IMR-90 (cell line): ENCODE measurements at regions not wholly inside any gene's neighbourhood (a gene's known extent, or its start where the extent isn't known, plus 50 kb on each side); places are given as distances from the start of the nearest gene placed in this dataset.

Experiments
- ATAC-seq: fragments of 200-7000 bp; cut with Tn5 transposase; 2 replicates; pipeline ENCODE4 v1.9.1; 2020; ENCODE audit warnings: low read depth, mild to moderate bottlenecking, moderate library complexity
- BruUV-seq: library from RNA; stranded (reverse); fragments of 400-500 nt; replicated peaks from 2 replicates; lab custom pipeline; 2021; lab: Mats Ljungman, UMichigan
- CTCF ChIA-PET: fragments of 300-600 bp; formaldehyde crosslinking; extraction: SDS; loops from one replicate; lab custom pipeline; 2021; ENCODE audit warnings: antibody characterized with exemption; lab: Yijun Ruan, JAX
- POLR2A ChIA-PET: fragments of 300-600 bp; sonication (Branson Sonifier 250); formaldehyde crosslinking; loops from one replicate; lab custom pipeline; 2022; ENCODE audit warnings: antibody characterized with exemption; ENCODE audit not compliant: unreplicated experiment; lab: Charles Lee
- DNase-seq: peaks from one replicate; pipeline ENCODE4 v3.0.0; 2013
- H2AFZ ChIP-seq: replicated peaks from 2 replicates; pipeline ENCODE3; 2013; ENCODE audit warnings: low read length, mild to moderate bottlenecking; ENCODE audit not compliant: poor library complexity
- H2AK5ac ChIP-seq: 2 replicates; pipeline ENCODE4 v1.6.1; 2013; ENCODE audit warnings: low read depth, low read length, inconsistent platforms
- H2AK9ac ChIP-seq: replicated peaks from 2 replicates; pipeline ENCODE3; 2013; ENCODE audit warnings: mild to moderate bottlenecking, low read depth, low read length, moderate library complexity; ENCODE audit not compliant: poor library complexity
- H2BK120ac ChIP-seq: 2 replicates; pipeline ENCODE4 v1.6.1; 2013; ENCODE audit warnings: low read depth, low read length, inconsistent platforms
- H2BK15ac ChIP-seq: 3 replicates; pipeline ENCODE4 v1.6.1; 2013; ENCODE audit warnings: low read depth, low read length, inconsistent platforms
- H2BK20ac ChIP-seq: 2 replicates; pipeline ENCODE4 v1.6.1; 2013; ENCODE audit warnings: low read depth, mild to moderate bottlenecking, inconsistent platforms, low read length, moderate library complexity
- H2BK5ac ChIP-seq: 2 replicates; pipeline ENCODE4 v1.6.1; 2013; ENCODE audit warnings: mild to moderate bottlenecking, low read depth, low read length, inconsistent platforms; ENCODE audit not compliant: poor library complexity, severe bottlenecking
- H3K14ac ChIP-seq: replicated peaks from 2 replicates; pipeline ENCODE4 v1.6.1; 2013; ENCODE audit warnings: low read depth, low read length, inconsistent platforms
- H3K18ac ChIP-seq: 2 replicates; pipeline ENCODE4 v1.6.1; 2013; ENCODE audit warnings: low read depth, low read length, control low read depth
- H3K23ac ChIP-seq: 2 replicates; pipeline ENCODE4 v1.6.1; 2013; ENCODE audit warnings: low read depth, low read length, inconsistent platforms
- H3K27ac ChIP-seq: 2 replicates; pipeline ENCODE4 v1.5.1; 2013; ENCODE audit warnings: mild to moderate bottlenecking, control low read depth, low read length; ENCODE audit not compliant: insufficient read depth
- H3K27me3 ChIP-seq: 2 replicates; pipeline ENCODE4 v1.6.1; 2013; ENCODE audit warnings: low read length; ENCODE audit not compliant: control insufficient read depth, insufficient read depth
- H3K36me3 ChIP-seq: 2 replicates; pipeline ENCODE4 v1.6.1; 2013; ENCODE audit warnings: low read length, mixed read lengths; ENCODE audit not compliant: control insufficient read depth, insufficient read depth
- H3K4ac ChIP-seq: 2 replicates; pipeline ENCODE4 v1.6.1; 2013; ENCODE audit warnings: low read depth, low read length, inconsistent platforms
- H3K4me1 ChIP-seq: 2 replicates; pipeline ENCODE4 v1.6.1; 2013; ENCODE audit warnings: low read length, mixed read lengths; ENCODE audit not compliant: control insufficient read depth, insufficient read depth
- H3K4me2 ChIP-seq: 2 replicates; pipeline ENCODE4 v1.6.1; 2013; ENCODE audit warnings: low read depth, mild to moderate bottlenecking, control low read depth, low read length, moderate library complexity
- H3K4me3 ChIP-seq: 2 replicates; pipeline ENCODE4 v1.5.1; 2013; ENCODE audit warnings: low read depth, mild to moderate bottlenecking, control low read depth, low read length, moderate library complexity; ENCODE audit not compliant: insufficient read depth
- H3K56ac ChIP-seq: 2 replicates; pipeline ENCODE4 v1.6.1; 2013; ENCODE audit warnings: low read length, inconsistent platforms; ENCODE audit not compliant: insufficient read depth; ENCODE audit errors: extremely low read depth
- H3K79me1 ChIP-seq, 2 experiments: 2 replicates each; pipeline ENCODE4 v1.6.1; 2013; ENCODE audit warnings: low read length in 2 of 2, inconsistent platforms in 1 of 2, low read depth in 1 of 2
- H3K9ac ChIP-seq: 2 replicates; pipeline ENCODE4 v1.6.1; 2013; ENCODE audit warnings: low read depth, low read length, control low read depth
- H3K9me1 ChIP-seq: 2 replicates; pipeline ENCODE4 v1.6.1; 2013; ENCODE audit warnings: low read length, inconsistent platforms; ENCODE audit not compliant: insufficient read depth
- H3K9me3 ChIP-seq: 2 replicates; pipeline ENCODE4 v1.6.1; 2013; ENCODE audit warnings: low read length; ENCODE audit not compliant: control insufficient read depth, insufficient read depth
- H4K20me1 ChIP-seq: 2 replicates; pipeline ENCODE4 v1.6.1; 2013; ENCODE audit warnings: low read length, inconsistent platforms; ENCODE audit not compliant: insufficient read depth
- H4K5ac ChIP-seq: 2 replicates; pipeline ENCODE4 v1.6.1; 2013; ENCODE audit warnings: mild to moderate bottlenecking, low read depth, low read length, control low read depth
- H4K8ac ChIP-seq, 2 experiments: 2 replicates each; pipeline ENCODE4 v1.6.1; 2013; ENCODE audit warnings: low read depth in 2 of 2, low read length in 2 of 2, control low read depth in 1 of 2, inconsistent platforms in 1 of 2
- H4K91ac ChIP-seq: 2 replicates; pipeline ENCODE4 v1.6.1; 2013; ENCODE audit warnings: low read depth, low read length, inconsistent platforms; ENCODE audit not compliant: insufficient read depth
- BHLHE40 ChIP-seq: fragments of 150-350 bp; IDR thresholded peaks from 2 replicates; pipeline ENCODE4 v1.6.1; 2016; ENCODE audit warnings: mild to moderate bottlenecking, low read depth, low read length
- CEBPB ChIP-seq: IDR thresholded peaks from 2 replicates; pipeline ENCODE4 v1.6.1; 2012; ENCODE audit warnings: low read depth, low read length, improper control_type of control experiment
- CHD1 ChIP-seq: IDR thresholded peaks from 2 replicates; pipeline ENCODE4 v1.6.1; 2012; ENCODE audit warnings: low read depth, low read length, improper control_type of control experiment
- CTCF ChIP-seq: conservative IDR thresholded peaks from 2 replicates; pipeline ENCODE4 v1.5.1; 2012; ENCODE audit warnings: mild to moderate bottlenecking, low read depth, low read length, improper control_type of control experiment
- ELK1 ChIP-seq: fragments of 150-350 bp; IDR thresholded peaks from 2 replicates; pipeline ENCODE4 v1.6.1; 2016; ENCODE audit warnings: low read depth, mild to moderate bottlenecking, low read length, moderate library complexity, borderline replicate concordance
- FOS ChIP-seq: fragments of 150-350 bp; IDR thresholded peaks from 2 replicates; pipeline ENCODE4 v1.6.1; 2016; ENCODE audit warnings: low read depth, low read length
- MAFK ChIP-seq: IDR thresholded peaks from 2 replicates; pipeline ENCODE4 v1.6.1; 2012; ENCODE audit warnings: low read depth, low read length, improper control_type of control experiment
- MAZ ChIP-seq: IDR thresholded peaks from 2 replicates; pipeline ENCODE4 v1.6.1; 2012; ENCODE audit warnings: low read depth, mild to moderate bottlenecking, low read length, improper control_type of control experiment, moderate library complexity, borderline replicate concordance
- MXI1 ChIP-seq: IDR thresholded peaks from 2 replicates; pipeline ENCODE4 v1.6.1; 2012; ENCODE audit warnings: low read depth, mild to moderate bottlenecking, low read length, moderate library complexity, borderline replicate concordance
- NFE2L2 ChIP-seq: fragments of 150-350 bp; IDR thresholded peaks from 2 replicates; pipeline ENCODE4 v1.6.1; 2016; ENCODE audit warnings: low read depth, mild to moderate bottlenecking, low read length
- POLR2A ChIP-seq: IDR thresholded peaks from 2 replicates; pipeline ENCODE4 v1.6.1; 2012; ENCODE audit warnings: mild to moderate bottlenecking, low read depth, low read length
- RAD21 ChIP-seq: IDR thresholded peaks from 2 replicates; pipeline ENCODE4 v1.6.1; 2012; ENCODE audit warnings: low read length, improper control_type of control experiment
- RCOR1 ChIP-seq: IDR thresholded peaks from 2 replicates; pipeline ENCODE4 v1.6.1; 2012; ENCODE audit warnings: mild to moderate bottlenecking, low read length, improper control_type of control experiment; ENCODE audit not compliant: insufficient replicate concordance
- RFX5 ChIP-seq: IDR thresholded peaks from 2 replicates; pipeline ENCODE4 v1.8.0; 2012; ENCODE audit warnings: low read depth, mild to moderate bottlenecking, low read length, moderate library complexity
- SMC3 ChIP-seq: fragments of 150-350 bp; IDR thresholded peaks from 2 replicates; pipeline ENCODE4 v1.6.1; 2016; ENCODE audit warnings: low read depth, mild to moderate bottlenecking, antibody characterized with exemption, low read length, moderate library complexity
- USF2 ChIP-seq: fragments of 150-350 bp; IDR thresholded peaks from 2 replicates; pipeline ENCODE4 v1.6.1; 2017; ENCODE audit warnings: mild to moderate bottlenecking, antibody characterized with exemption, low read length, low read depth
- WGBS, 2 experiments: methylation state at CpG; one replicate each; pipeline versions ENCODE4 v1.1.5 to v1.1.7; 2013; ENCODE audit warnings: missing lambda C conversion rate in 2 of 2; ENCODE audit not compliant: insufficient read length in 1 of 2; ENCODE audit errors: extremely low coverage in 2 of 2; 5-methylcytosine and 5-hydroxymethylcytosine counted together
- dilution Hi-C: fragments of 300-500 bp; cut with HindIII; formaldehyde crosslinking; loops from one replicate; pipeline ENCODE4 v1.14.3; 2018; ENCODE audit warnings: low sequenced_read_pairs; ENCODE audit not compliant: unreplicated experiment
- in situ Hi-C: fragments of 300-500 bp; cut with MboI; formaldehyde crosslinking; loops from 3 replicates; pipeline ENCODE4 v1.14.3; 2019; ENCODE audit warnings: low sequenced_read_pairs, inconsistent platforms, mixed read lengths
- intact Hi-C: fragments of 100-400 bp; cut with micrococcal nuclease; formaldehyde crosslinking; loops from 2 replicates; pipeline ENCODE4 v1.10.0; 2022

- Histone ChIP-seq H2AK9ac (no peak overlapping the region), H4K20me1 (no peaks in the 10 kb centered on the region), H3K79me1 (no peaks in the 10 kb centered on the region), H4K8ac (no peak overlapping the region), H3K4me1 (no peaks in the 10 kb centered on the region), H3K9me3 (no peaks in the 10 kb centered on the region), H3K56ac (no peak overlapping the region), H4K91ac (no peak overlapping the region), H3K23ac (no peak overlapping the region), H2AFZ (no peak overlapping the region), H3K27ac (no peak overlapping the region), H3K18ac (no peak overlapping the region), H2BK120ac (no peak overlapping the region), H3K4me2 (no peak overlapping the region), H2BK20ac (no peak overlapping the region), H2BK15ac (no peak overlapping the region), H4K5ac (no peak overlapping the region), H3K14ac (no peak overlapping the region), H2BK5ac (no peak overlapping the region), H3K9ac (no peak overlapping the region), H3K4ac (no peak overlapping the region), H2AK5ac (no peak overlapping the region), H3K27me3 (peaks cover 4% of the 10 kb centered on the region; the same call in 1 of the 2 replicates), H3K4me3 (no peak overlapping the region), H3K36me3 (no peaks in the 10 kb centered on the region), H3K9me1 (no peaks in the 10 kb centered on the region)
- BruUV-seq = no TSS peak
- ChIA-PET CTCF (no interaction called here), POLR2A (no interaction called here)
- in situ Hi-C loops (loop anchor here (10.0 kb wide), 1 partner anchor 822 kb away; no protein-coding TSS in a partner anchor), dilution Hi-C loops (no loop called here), intact Hi-C loops (no loop called here)
- no CpG with 5 or more reads among the region's 1 CpG for WGBS, 2 experiments
- TF ChIP-seq ELK1 (no peak), BHLHE40 (no peak), MAZ (no peak), MXI1 (no peak), CHD1 (no peak), RCOR1 (no peak), MAFK (no peak), CEBPB (no peak), NFE2L2 (no peak), USF2 (no peak), FOS (no peak), CTCF (no peak), SMC3 (no peak), RFX5 (no peak), RAD21 (no peak), POLR2A (no peak)
- no peak for DNase-seq
- ATAC-seq = no peak
Measured at GRCh38 chr4:17336986-17337385, 174.9 kb downstream of the QDPR start.
